OCI-LY1 (cell line): ENCODE measurements at regions not wholly inside any gene's neighbourhood (a gene's known extent, or its start where the extent isn't known, plus 50 kb on each side); places are given as distances from the start of the nearest gene placed in this dataset.

Source experiments
- H2AFZ ChIP-seq: fragments of 200-600 bp; sonication (generic), shearing (Covaris generic); 2 replicates; pipeline ENCODE4 v1.6.0; 2014; ENCODE audit warnings: antibody characterized with exemption, mild to moderate bottlenecking, low read length
- H3F3A ChIP-seq: fragments of 200-600 bp; sonication (generic), shearing (Covaris generic); 2 replicates; pipeline ENCODE4 v1.6.0; 2014; ENCODE audit warnings: mild to moderate bottlenecking, antibody characterized with exemption, low read length, moderate library complexity; ENCODE audit not compliant: insufficient read depth
- H3K27ac ChIP-seq: fragments of 200-600 bp; sonication (generic); 2 replicates; pipeline ENCODE4 v1.5.1; 2014; ENCODE audit warnings: low read length, mixed run types, mild to moderate bottlenecking, low read depth; ENCODE audit not compliant: poor library complexity, severe bottlenecking
- H3K27me3 ChIP-seq: fragments of 200-600 bp; sonication (generic); 2 replicates; pipeline ENCODE4 v1.6.0; 2014; ENCODE audit warnings: antibody characterized with exemption, mild to moderate bottlenecking, low read length, moderate library complexity; ENCODE audit not compliant: insufficient read depth
- H3K36me3 ChIP-seq: fragments of 200-600 bp; sonication (generic); 2 replicates; pipeline ENCODE4 v1.6.1; 2014; ENCODE audit warnings: mild to moderate bottlenecking, antibody characterized with exemption, low read length, moderate library complexity, mixed read lengths; ENCODE audit not compliant: insufficient read depth
- H3K4me1 ChIP-seq: fragments of 200-600 bp; sonication (generic); 2 replicates; pipeline ENCODE4 v1.5.1; 2014; ENCODE audit warnings: mild to moderate bottlenecking, low read length, moderate library complexity; ENCODE audit not compliant: insufficient read depth, severe bottlenecking
- H3K4me2 ChIP-seq: fragments of 200-600 bp; sonication (generic), shearing (Covaris generic); 2 replicates; pipeline ENCODE4 v1.6.1; 2014; ENCODE audit warnings: low read length
- H3K4me3 ChIP-seq: fragments of 200-600 bp; sonication (generic); 2 replicates; pipeline ENCODE4 v1.5.1; 2014; ENCODE audit warnings: low read length, low read depth, mild to moderate bottlenecking, mixed read lengths; ENCODE audit not compliant: poor library complexity, severe bottlenecking
- H3K79me2 ChIP-seq: fragments of 200-600 bp; shearing (Covaris generic); 2 replicates; pipeline ENCODE4 v1.6.1; 2016; ENCODE audit warnings: mixed run types, low read length, mixed read lengths; ENCODE audit not compliant: insufficient read depth
- H3K9ac ChIP-seq: fragments of 200-600 bp; sonication (generic), shearing (Covaris generic); 2 replicates; pipeline ENCODE4 v1.6.1; 2014; ENCODE audit warnings: mild to moderate bottlenecking, low read length, mixed read lengths
- H3K9me2 ChIP-seq: fragments of 200-600 bp; sonication (generic), shearing (Covaris generic); 2 replicates; pipeline ENCODE4 v1.6.1; 2014; ENCODE audit warnings: low read depth, mild to moderate bottlenecking, low read length, mixed read lengths
- H3K9me3 ChIP-seq: fragments of 200-600 bp; shearing (Covaris generic); 2 replicates; pipeline ENCODE4 v1.6.1; 2014; ENCODE audit warnings: low read length, mixed read lengths
- H4K20me1 ChIP-seq: fragments of 200-600 bp; sonication (generic), shearing (Covaris generic); 2 replicates; pipeline ENCODE4 v1.6.0; 2016; ENCODE audit warnings: mild to moderate bottlenecking, low read length; ENCODE audit not compliant: insufficient read depth
- EZH2 ChIP-seq: fragments of 200-600 bp; sonication (generic), shearing (Covaris generic); IDR thresholded peaks from 2 replicates; pipeline ENCODE4 v1.8.0; 2017; ENCODE audit warnings: borderline replicate concordance, mixed run types, mild to moderate bottlenecking, antibody characterized with exemption, low read length, moderate library complexity, mixed read lengths
- TF ChIP-seq, protein P1 (sequence below): fragments of 200-600 bp; sonication (generic), shearing (Covaris generic); IDR thresholded peaks from 2 replicates; pipeline ENCODE4 v1.5.1; 2017; ENCODE audit warnings: mild to moderate bottlenecking, antibody characterized with exemption, low read length, moderate library complexity, mixed read lengths

GRCh38 chr15:93897377-93897776, 334.0 kb upstream of the MCTP2 start:
- Histone ChIP-seq H3F3A (no peaks in the 10 kb centered on the region), H3K4me1 (no peaks in the 10 kb centered on the region), H3K4me2 (no peak overlapping the region), H3K27me3 (no peaks in the 10 kb centered on the region), H4K20me1 (no peaks in the 10 kb centered on the region), H3K9me2 (no peaks in the 10 kb centered on the region), H3K79me2 (no peaks in the 10 kb centered on the region), H3K4me3 (no peak overlapping the region), H2AFZ (no peak overlapping the region), H3K9ac (no peak overlapping the region), H3K27ac (no peak overlapping the region), H3K36me3 (no peaks in the 10 kb centered on the region), H3K9me3 (no peaks in the 10 kb centered on the region)
- TF ChIP-seq EZH2, result no peak
- TF ChIP-seq, protein P1, sequence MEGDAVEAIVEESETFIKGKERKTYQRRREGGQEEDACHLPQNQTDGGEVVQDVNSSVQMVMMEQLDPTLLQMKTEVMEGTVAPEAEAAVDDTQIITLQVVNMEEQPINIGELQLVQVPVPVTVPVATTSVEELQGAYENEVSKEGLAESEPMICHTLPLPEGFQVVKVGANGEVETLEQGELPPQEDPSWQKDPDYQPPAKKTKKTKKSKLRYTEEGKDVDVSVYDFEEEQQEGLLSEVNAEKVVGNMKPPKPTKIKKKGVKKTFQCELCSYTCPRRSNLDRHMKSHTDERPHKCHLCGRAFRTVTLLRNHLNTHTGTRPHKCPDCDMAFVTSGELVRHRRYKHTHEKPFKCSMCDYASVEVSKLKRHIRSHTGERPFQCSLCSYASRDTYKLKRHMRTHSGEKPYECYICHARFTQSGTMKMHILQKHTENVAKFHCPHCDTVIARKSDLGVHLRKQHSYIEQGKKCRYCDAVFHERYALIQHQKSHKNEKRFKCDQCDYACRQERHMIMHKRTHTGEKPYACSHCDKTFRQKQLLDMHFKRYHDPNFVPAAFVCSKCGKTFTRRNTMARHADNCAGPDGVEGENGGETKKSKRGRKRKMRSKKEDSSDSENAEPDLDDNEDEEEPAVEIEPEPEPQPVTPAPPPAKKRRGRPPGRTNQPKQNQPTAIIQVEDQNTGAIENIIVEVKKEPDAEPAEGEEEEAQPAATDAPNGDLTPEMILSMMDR, result no peak

DNA sequence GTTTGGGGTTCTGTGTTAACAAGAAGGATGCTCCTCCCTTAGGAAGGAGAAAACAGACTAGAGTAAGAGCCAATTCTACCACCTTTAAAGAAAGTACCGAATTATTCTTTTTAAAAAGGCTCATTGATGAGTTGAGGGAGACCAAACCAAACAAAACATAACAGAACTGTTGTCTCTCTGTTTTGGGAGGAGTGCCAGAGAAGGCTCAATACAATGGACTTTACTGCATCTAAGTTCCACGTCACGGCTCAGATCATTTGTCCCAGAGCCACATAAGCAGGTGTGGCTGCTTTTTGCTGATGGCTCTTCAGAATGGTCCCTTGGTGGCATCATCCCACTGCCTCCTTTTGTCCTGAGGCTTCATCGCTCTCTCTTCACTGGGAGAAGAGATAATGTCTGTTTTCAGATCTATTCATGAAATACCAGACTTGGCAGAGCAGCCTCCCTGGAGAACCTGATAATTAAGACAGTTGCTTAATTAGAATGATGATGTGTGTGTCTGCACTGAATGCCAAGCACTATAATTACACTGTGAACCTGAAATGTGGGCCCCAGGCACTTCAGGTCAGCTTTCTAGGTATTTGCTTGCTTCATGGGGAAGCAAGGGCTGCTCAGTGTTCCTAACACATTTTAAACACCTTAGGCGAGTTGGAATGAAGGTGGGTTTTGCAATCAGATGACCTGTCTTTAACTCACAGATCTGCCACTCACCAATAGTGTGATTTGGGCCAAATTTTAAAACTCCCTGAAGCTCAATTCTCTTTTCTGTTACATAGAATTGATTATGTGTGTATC, 335.2 kb upstream of the MCTP2 start:
- H2AFZ ChIP-seq, result no peak overlapping the region
- H3K9ac ChIP-seq, result no peak overlapping the region
- no peaks in the 10 kb centered on the region for H3K36me3 ChIP-seq
- H4K20me1 ChIP-seq, result no peaks in the 10 kb centered on the region
- H3K27me3 ChIP-seq, result no peaks in the 10 kb centered on the region
- H3K9me2 ChIP-seq, result no peaks in the 10 kb centered on the region
- no peaks in the 10 kb centered on the region for H3K79me2 ChIP-seq
- no peaks in the 10 kb centered on the region for H3F3A ChIP-seq
- H3K27ac ChIP-seq, result no peak overlapping the region
- H3K4me1 ChIP-seq, result no peaks in the 10 kb centered on the region
- TF ChIP-seq EZH2, result no peak
- TF ChIP-seq, protein P1, result no peak
- no peaks in the 10 kb centered on the region for H3K9me3 ChIP-seq
- no peak overlapping the region for H3K4me3 ChIP-seq
- H3K4me2 ChIP-seq, result no peak overlapping the region

DNA sequence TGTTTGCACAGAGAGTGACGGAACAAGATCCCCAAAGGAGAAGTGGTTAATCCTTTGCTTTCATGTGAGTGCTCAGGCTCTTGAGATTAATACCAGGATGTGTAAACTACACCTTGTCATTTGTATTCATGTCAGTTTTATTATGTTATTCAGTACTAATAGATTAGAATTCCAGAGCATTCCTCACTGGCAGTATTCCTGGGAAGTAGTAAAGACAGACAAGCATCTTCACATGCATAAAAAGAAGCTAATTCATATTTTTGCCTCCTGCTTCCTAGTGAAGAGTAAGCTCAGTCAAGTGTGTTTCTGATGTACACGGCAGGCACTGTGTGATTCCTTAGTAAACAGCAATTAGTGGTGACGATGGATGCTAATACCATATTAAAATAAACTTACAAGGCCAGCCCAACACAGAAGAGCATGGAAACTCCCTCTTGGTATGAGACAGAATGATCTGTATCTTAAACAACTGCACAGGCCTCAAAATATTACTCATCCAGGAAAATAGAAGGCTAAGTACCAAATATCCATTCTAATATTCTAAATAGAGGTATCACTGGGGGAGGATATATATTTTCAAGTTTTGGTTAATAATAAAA, 336.8 kb upstream of the MCTP2 start:
- Histone ChIP-seq H3K9ac (no peak overlapping the region), H3K36me3 (no peaks in the 10 kb centered on the region), H4K20me1 (no peaks in the 10 kb centered on the region), H3K4me1 (no peaks in the 10 kb centered on the region), H3K79me2 (no peaks in the 10 kb centered on the region), H3K9me3 (no peaks in the 10 kb centered on the region), H3F3A (no peaks in the 10 kb centered on the region), H3K4me2 (no peak overlapping the region), H3K9me2 (no peaks in the 10 kb centered on the region), H3K27ac (no peak overlapping the region), H3K4me3 (no peak overlapping the region), H2AFZ (no peak overlapping the region), H3K27me3 (no peaks in the 10 kb centered on the region)
- TF ChIP-seq, protein P1, result no peak
- TF ChIP-seq EZH2, result no peak
